Astrocyte of the cerebellum (primary cell): ENCODE measurements at regions not wholly inside any gene's neighbourhood (a gene's known extent, or its start where the extent isn't known, plus 50 kb on each side); places are given as distances from the start of the nearest gene placed in this dataset.

Source experiments
- DNase-seq: peaks from one replicate; pipeline ENCODE4 v3.0.0-alpha.2; 2011; ENCODE audit warnings: low read depth
- H3K4me3 ChIP-seq: 2 replicates; pipeline ENCODE4 v1.5.1; 2011; ENCODE audit warnings: mild to moderate bottlenecking, low read depth, low read length, moderate library complexity
- CTCF ChIP-seq: IDR thresholded peaks from 2 replicates; pipeline ENCODE4 v1.5.1; 2012; ENCODE audit warnings: low read length, low read depth, moderate library complexity, mild to moderate bottlenecking; ENCODE audit errors: missing control alignments
- in situ Hi-C: cut with HindIII; loops from 2 replicates; pipeline ENCODE4 v1.10.0; 2017; ENCODE audit warnings: low sequenced_read_pairs

GRCh38 chr2:42879913-42880737, 87.7 kb upstream of the HAAO start:
- TF ChIP-seq CTCF: no peak
- in situ Hi-C loops: loop anchor here (5.0 to 10.0 kb wide), 2 partner anchors 62 to 65 kb away; no protein-coding TSS in a partner anchor
- no peak overlapping the region for H3K4me3 ChIP-seq
- no peak for DNase-seq

GRCh38 chr2:42879121-42879705, 86.8 kb upstream of the HAAO start:
- TF ChIP-seq CTCF: no peak
- no peak overlapping the region for H3K4me3 ChIP-seq
- DNase-seq: no peak
- in situ Hi-C loops: no loop called here

- in situ Hi-C loops: no loop called here
- TF ChIP-seq CTCF: no peak
Measured at GRCh38 chr2:42878581-42878980, 86.2 kb upstream of the HAAO start.

GRCh38 chr2:42877936-42878335, 85.6 kb upstream of the HAAO start:
- no peak overlapping the region for H3K4me3 ChIP-seq
- in situ Hi-C loops: no loop called here
- no peak for TF ChIP-seq CTCF
- DNase-seq: no peak

More at GRCh38 chr2:42878581-42878980, 86.2 kb upstream of the HAAO start:
- DNase-seq: no peak
- no peak overlapping the region for H3K4me3 ChIP-seq

- in situ Hi-C loops: no loop called here
- H3K4me3 ChIP-seq: no peak overlapping the region
- no peak for DNase-seq
- no peak for TF ChIP-seq CTCF
Measured at GRCh38 chr2:42877511-42877910, 85.1 kb upstream of the HAAO start.

- TF ChIP-seq CTCF: no peak
- no peak overlapping the region for H3K4me3 ChIP-seq
- in situ Hi-C loops: no loop called here
- DNase-seq: no peak
Measured at GRCh38 chr2:42876326-42876751, 84.0 kb upstream of the HAAO start.
